K562 (cell line): ENCODE measurements at regions not wholly inside any gene's neighbourhood (a gene's known extent, or its start where the extent isn't known, plus 50 kb on each side); places are given as distances from the start of the nearest gene placed in this dataset.
A peak's percentile ranks its signal among the peaks of the same experiment; 100 is the strongest.

Experiments used
- BRD9 ChIP-seq: fragments of 450-650 bp; IDR thresholded peaks from 2 replicates; pipeline ENCODE4 v1.6.1; 2018; ENCODE audit warnings: low read depth; ENCODE audit not compliant: partially characterized antibody
- CBFB ChIP-seq: sonication (generic); formaldehyde crosslinking; IDR thresholded peaks from 2 replicates; pipeline ENCODE4 v1.4.0; 2020; ENCODE audit warnings: mild to moderate bottlenecking, missing genetic modification reagents
- CC2D1A ChIP-seq: fragments of 450-650 bp; IDR thresholded peaks from 2 replicates; pipeline ENCODE4 v1.6.1; 2017; ENCODE audit warnings: mild to moderate bottlenecking
- CUX1 ChIP-seq: fragments of 200-800 bp; sonication (Bioruptor generic); IDR thresholded peaks from 2 replicates; pipeline ENCODE4 v1.6.1; 2016; ENCODE audit warnings: missing genetic modification characterization, missing compliant biosample characterization
- DIDO1 ChIP-seq: fragments of 450-650 bp; IDR thresholded peaks from 2 replicates; pipeline ENCODE4 v1.6.1; 2016; ENCODE audit warnings: low read depth, missing biosample characterization, missing genetic modification characterization
- DLX4 ChIP-seq: fragments of 250-450 bp; sonication (Bioruptor Pico); IDR thresholded peaks from 2 replicates; pipeline ENCODE4 v1.6.1; 2021; ENCODE audit warnings: mild to moderate bottlenecking
- EP300 ChIP-seq: IDR thresholded peaks from 2 replicates; pipeline ENCODE4 v1.6.1; 2012; ENCODE audit warnings: low read length, improper control_type of control experiment
- ETV6 ChIP-seq, 3 experiments: fragments of 150-350 bp in 1 of 3; sonication (generic) in 1 of 3; formaldehyde crosslinking in 1 of 3; IDR thresholded peaks; 2 replicates each; pipeline versions ENCODE4 v1.6.1 to v1.8.0; 2014 to 2022; ENCODE audit warnings: borderline replicate concordance in 2 of 3, low read depth in 2 of 3, antibody characterized with exemption in 1 of 3, low read length in 1 of 3, mild to moderate bottlenecking in 1 of 3, missing genetic modification reagents in 1 of 3
- HDAC2 ChIP-seq: fragments of 450-650 bp; IDR thresholded peaks from 2 replicates; pipeline ENCODE4 v1.6.1; 2016; ENCODE audit warnings: mild to moderate bottlenecking
- KDM4B ChIP-seq, 2 experiments: fragments of 450-650 bp in 1 of 2; sonication (generic) in 1 of 2; IDR thresholded peaks; 2 replicates each; pipeline ENCODE4 v1.6.1; 2016 to 2017; ENCODE audit warnings: borderline replicate concordance in 2 of 2, antibody characterized with exemption in 1 of 2, low read depth in 1 of 2, mild to moderate bottlenecking in 1 of 2
- LEF1 ChIP-seq: fragments of 450-650 bp; IDR thresholded peaks from 2 replicates; pipeline ENCODE4 v1.6.1; 2016; ENCODE audit warnings: mild to moderate bottlenecking
- NCOA1 ChIP-seq: fragments of 450-650 bp; IDR thresholded peaks from 2 replicates; pipeline ENCODE4 v1.6.1; 2016; ENCODE audit warnings: low read depth
- PTTG1 ChIP-seq: fragments of 450-650 bp; IDR thresholded peaks from 2 replicates; pipeline ENCODE4 v1.6.1; 2016; ENCODE audit warnings: low read depth, mild to moderate bottlenecking, missing genetic modification characterization, missing compliant biosample characterization
- RUNX1 ChIP-seq: sonication (generic); IDR thresholded peaks from 2 replicates; pipeline ENCODE4 v1.6.1; 2016; ENCODE audit warnings: antibody characterized with exemption, low read depth
- SMARCA4 ChIP-seq: fragments of 450-650 bp; IDR thresholded peaks from 2 replicates; pipeline ENCODE4 v1.6.1; 2016
- THRB ChIP-seq: fragments of 450-650 bp; formaldehyde crosslinking; conservative IDR thresholded peaks from 2 replicates; pipeline ENCODE4 v1.4.0; 2022; ENCODE audit warnings: mild to moderate bottlenecking, missing genetic modification characterization
- YBX1 ChIP-seq: fragments of 450-650 bp; IDR thresholded peaks from 2 replicates; pipeline ENCODE4 v1.7.1; 2016; ENCODE audit warnings: mild to moderate bottlenecking
- ZBED1 ChIP-seq: IDR thresholded peaks from 2 replicates; pipeline ENCODE4 v1.6.1; 2014
- ZNF184 ChIP-seq: sonication (generic); formaldehyde crosslinking; IDR thresholded peaks from 2 replicates; pipeline ENCODE4 v1.5.0; 2020; ENCODE audit warnings: missing genetic modification reagents
- ZNF263 ChIP-seq: sonication (generic); formaldehyde crosslinking; IDR thresholded peaks from 2 replicates; pipeline ENCODE4 v1.8.0; 2022; ENCODE audit warnings: mild to moderate bottlenecking, missing genetic modification reagents, borderline replicate concordance
- ZNF274 ChIP-seq: IDR thresholded peaks from 2 replicates; pipeline ENCODE4 v1.6.1; 2011; ENCODE audit warnings: low read depth, mild to moderate bottlenecking, low read length, moderate library complexity, borderline replicate concordance
- ZNF75A ChIP-seq: fragments of 450-650 bp; formaldehyde crosslinking; IDR thresholded peaks from 2 replicates; pipeline ENCODE4 v1.4.0; 2020; ENCODE audit warnings: mild to moderate bottlenecking
- ZSCAN32 ChIP-seq: fragments of 450-650 bp; formaldehyde crosslinking; IDR thresholded peaks from 2 replicates; pipeline ENCODE4 v1.4.0; 2020; ENCODE audit warnings: mild to moderate bottlenecking, moderate library complexity

DNA sequence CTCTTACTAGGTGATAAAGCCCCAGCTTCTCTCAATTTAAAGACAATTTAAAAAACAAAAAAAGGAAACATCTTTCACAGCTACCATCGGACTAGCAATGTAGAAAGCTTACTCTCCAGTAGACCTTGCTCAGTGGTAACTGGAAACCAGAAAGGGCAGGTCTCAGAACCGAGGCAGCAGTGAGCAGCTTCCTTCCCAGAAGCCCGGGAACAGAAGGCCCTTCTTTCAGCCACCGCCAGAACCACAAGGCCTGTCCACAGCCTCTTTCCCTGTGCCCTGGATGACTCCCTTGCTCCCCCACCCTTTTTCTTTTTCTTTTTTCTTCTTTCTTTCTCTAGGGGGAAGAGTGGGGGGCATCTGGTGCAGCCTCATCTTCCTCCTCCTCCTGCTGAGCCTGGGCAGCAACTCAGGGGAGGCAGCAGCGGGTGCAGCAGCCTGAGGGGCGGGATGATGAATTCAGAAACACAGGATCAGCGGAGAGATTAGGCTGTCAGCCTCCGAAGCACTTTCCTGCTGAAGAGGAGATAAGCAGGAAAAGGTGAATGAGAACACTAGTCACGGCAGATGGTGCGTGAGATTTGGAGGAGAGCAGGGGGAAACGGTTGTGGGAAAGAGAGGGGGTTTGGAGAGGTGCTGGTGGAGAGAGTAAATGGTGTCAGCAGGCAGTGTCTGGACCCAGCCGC, 158.5 kb downstream of the ID4 start (continued):
- TF ChIP-seq ZSCAN32 (CRISPR knock-in tag): no peak
- peak; percentile 95 for TF ChIP-seq SMARCA4
- peak; percentile 26; the same call in 1 of the 2 replicates for TF ChIP-seq RUNX1
- peak; percentile 90 for TF ChIP-seq EP300
- TF ChIP-seq CUX1 (CRISPR knock-in tag): no peak
- TF ChIP-seq HDAC2: peak; percentile 79; the same call in 1 of the 2 replicates
- no peak for TF ChIP-seq ZNF75A (CRISPR knock-in tag)
- peak; percentile 75; the same call in 1 of the 2 replicates for TF ChIP-seq LEF1
- no peak for TF ChIP-seq CBFB (CRISPR knock-in tag)
- TF ChIP-seq THRB (CRISPR knock-in tag): no peak
- peak; percentile 95; the same call in 1 of the 2 replicates for TF ChIP-seq CC2D1A
- 0 out of 2 replicates have a peak, but pooled peaks have one; percentile 2 for TF ChIP-seq YBX1
- TF ChIP-seq KDM4B (IDR thresholded peaks at IDR 0.05; ENCODE audit: borderline replicate concordance in 2 of 2, low read depth in 1 of 2): no peak
- TF ChIP-seq PTTG1 (tag): no peak
- no peak for TF ChIP-seq DIDO1 (tag)
- no peak for TF ChIP-seq ZNF184 (CRISPR knock-in tag)
- TF ChIP-seq DLX4 (CRISPR knock-in tag): no peak
- TF ChIP-seq ZNF263 (CRISPR knock-in tag): no peak
- TF ChIP-seq NCOA1: peak; percentile 72; the same call in 1 of the 2 replicates
- TF ChIP-seq ZBED1: peak; percentile 55; the same call in 1 of the 2 replicates
- peak; percentile 65 for TF ChIP-seq BRD9
- no peak for TF ChIP-seq ETV6 (IDR thresholded peaks at IDR 0.05; ENCODE audit: borderline replicate concordance in 1 of 2, low read depth in 2 of 2, low read length in 1 of 2)
- no peak for TF ChIP-seq ETV6 (CRISPR knock-in tag; IDR thresholded peaks at IDR 0.05; ENCODE audit: borderline replicate concordance)
- TF ChIP-seq ZNF274: no peak
